AG20443 (cell line): ENCODE measurements at regions not wholly inside any gene's neighbourhood (a gene's known extent, or its start where the extent isn't known, plus 50 kb on each side); places are given as distances from the start of the nearest gene placed in this dataset.
A peak's percentile ranks its signal among the peaks of the same experiment; 100 is the strongest.
"Not testable (repeated sequence)": the region's sequence is repeated elsewhere in the genome, so short reads cannot be mapped to it uniquely, and the experiment has no call there.

Source experiments
- DNase-seq: peaks from one replicate; pipeline ENCODE4 v3.0.0; 2012; ENCODE audit warnings: low spot score, mixed read lengths

GRCh38 chr1:168420177-168420576 is 123.6 kb downstream of the XCL2 start:
- DNase-seq, result no peak

GRCh38 chr1:168419736-168420135 is 124.1 kb downstream of the XCL2 start:
- DNase-seq, result peak; percentile 53

GRCh38 chr1:168416220-168416619 is 127.6 kb downstream of the XCL2 start:
- DNase-seq, result no peak

GRCh38 chr1:168414914-168415313 is 128.9 kb downstream of the XCL2 start:
- no peak for DNase-seq

- no peak for DNase-seq
These were observed 129.8 kb downstream of the TBX19 start for GRCh38 chr1:168410464-168410863.

- DNase-seq, result no peak
These were observed 128.2 kb downstream of the TBX19 start for GRCh38 chr1:168408884-168409283.

GRCh38 chr1:168408539-168408865 is 127.8 kb downstream of the TBX19 start:
- DNase-seq, result no peak

- no peak for DNase-seq
These were observed 127.3 kb downstream of the TBX19 start for GRCh38 chr1:168407832-168408538.

GRCh38 chr1:168405906-168406549 is 125.4 kb downstream of the TBX19 start:
- DNase-seq, result no peak

- no peak for DNase-seq
These were observed 122.5 kb downstream of the TBX19 start for GRCh38 chr1:168403140-168403539.

GRCh38 chr1:168402466-168402865 is 121.8 kb downstream of the TBX19 start:
- not testable (repeated sequence) for DNase-seq

- DNase-seq, result no peak
These were observed 120.7 kb downstream of the TBX19 start for GRCh38 chr1:168401341-168401740.

- DNase-seq, result no peak
These were observed 119.5 kb downstream of the TBX19 start for GRCh38 chr1:168400139-168400538.

- no peak for DNase-seq
These were observed 117.1 kb downstream of the TBX19 start for GRCh38 chr1:168397806-168398205.

GRCh38 chr1:168396940-168397684 is 116.4 kb downstream of the TBX19 start:
- DNase-seq, result no peak

GRCh38 chr1:168396508-168396907 is 115.8 kb downstream of the TBX19 start:
- DNase-seq, result no peak

- DNase-seq, result no peak
These were observed 114.2 kb downstream of the TBX19 start for GRCh38 chr1:168394858-168395257.

- DNase-seq, result no peak
These were observed 112.4 kb downstream of the TBX19 start for GRCh38 chr1:168392958-168393549.

GRCh38 chr1:168391851-168392681 is 111.4 kb downstream of the TBX19 start:
- no peak for DNase-seq

GRCh38 chr1:168390271-168390670 is 109.6 kb downstream of the TBX19 start:
- DNase-seq, result no peak

- no peak for DNase-seq
These were observed 107.4 kb downstream of the TBX19 start for GRCh38 chr1:168387781-168388760.
